ENCODE measurements at regions not wholly inside any gene's neighbourhood (a gene's known extent, or its start where the extent isn't known, plus 50 kb on each side); places are given as distances from the start of the nearest gene placed in this dataset.

DNA sequence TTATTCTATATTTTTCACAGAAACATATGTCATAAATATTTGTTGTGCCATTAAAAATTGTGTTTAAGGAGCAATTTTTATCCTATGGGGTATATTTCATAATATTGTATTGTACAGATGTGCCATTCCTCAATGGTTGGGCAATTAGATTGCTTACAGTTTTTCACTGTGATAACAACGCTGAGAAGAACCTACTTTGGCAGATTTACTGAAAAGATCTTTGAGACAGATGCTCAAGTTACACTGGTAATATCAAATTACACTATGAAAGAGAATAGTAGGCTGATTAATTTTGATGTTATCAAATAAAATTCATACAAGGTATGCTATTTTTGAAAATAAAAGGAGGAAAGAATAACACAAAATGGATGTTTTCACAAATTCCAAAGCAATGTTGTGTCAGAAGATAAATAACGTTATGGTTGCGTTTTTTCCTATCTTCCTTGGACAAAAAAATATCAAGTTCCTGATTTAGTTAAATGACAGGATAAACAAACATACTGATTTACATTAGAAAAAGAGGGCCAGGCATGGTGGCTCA, 335.1 kb upstream of the ZNF521 start:
- no peak overlapping the region for H3K4me3 Mint-ChIP-seq (ENCODE audit: unreplicated experiment)
- H3K4me1 Mint-ChIP-seq (ENCODE audit: unreplicated experiment): no peaks in the 10 kb centered on the region
- H3K27ac Mint-ChIP-seq (ENCODE audit: unreplicated experiment): no peak overlapping the region
- H3K36me3 Mint-ChIP-seq (ENCODE audit: low read depth, unreplicated experiment): no peaks in the 10 kb centered on the region
- no peak for DNase-seq (ENCODE audit: low spot score)
- TF ChIP-seq, protein P1, sequence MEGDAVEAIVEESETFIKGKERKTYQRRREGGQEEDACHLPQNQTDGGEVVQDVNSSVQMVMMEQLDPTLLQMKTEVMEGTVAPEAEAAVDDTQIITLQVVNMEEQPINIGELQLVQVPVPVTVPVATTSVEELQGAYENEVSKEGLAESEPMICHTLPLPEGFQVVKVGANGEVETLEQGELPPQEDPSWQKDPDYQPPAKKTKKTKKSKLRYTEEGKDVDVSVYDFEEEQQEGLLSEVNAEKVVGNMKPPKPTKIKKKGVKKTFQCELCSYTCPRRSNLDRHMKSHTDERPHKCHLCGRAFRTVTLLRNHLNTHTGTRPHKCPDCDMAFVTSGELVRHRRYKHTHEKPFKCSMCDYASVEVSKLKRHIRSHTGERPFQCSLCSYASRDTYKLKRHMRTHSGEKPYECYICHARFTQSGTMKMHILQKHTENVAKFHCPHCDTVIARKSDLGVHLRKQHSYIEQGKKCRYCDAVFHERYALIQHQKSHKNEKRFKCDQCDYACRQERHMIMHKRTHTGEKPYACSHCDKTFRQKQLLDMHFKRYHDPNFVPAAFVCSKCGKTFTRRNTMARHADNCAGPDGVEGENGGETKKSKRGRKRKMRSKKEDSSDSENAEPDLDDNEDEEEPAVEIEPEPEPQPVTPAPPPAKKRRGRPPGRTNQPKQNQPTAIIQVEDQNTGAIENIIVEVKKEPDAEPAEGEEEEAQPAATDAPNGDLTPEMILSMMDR (IDR thresholded peaks at IDR 0.05; ENCODE audit: unreplicated experiment): no peak
- no peaks in the 10 kb centered on the region for H3K27me3 Mint-ChIP-seq (ENCODE audit: unreplicated experiment)
- no peaks in the 10 kb centered on the region for H3K9me3 Mint-ChIP-seq (ENCODE audit: unreplicated experiment)

GRCh38 chr18:25685088-25685487, 333.1 kb upstream of the ZNF521 start:
- Mint-ChIP-seq H3K36me3 (ENCODE audit: low read depth, unreplicated experiment) (no peaks in the 10 kb centered on the region), H3K4me3 (ENCODE audit: unreplicated experiment) (no peak overlapping the region), H3K27me3 (ENCODE audit: unreplicated experiment) (no peaks in the 10 kb centered on the region), H3K9me3 (ENCODE audit: unreplicated experiment) (no peaks in the 10 kb centered on the region), H3K27ac (ENCODE audit: unreplicated experiment) (no peak overlapping the region), H3K4me1 (ENCODE audit: unreplicated experiment) (no peaks in the 10 kb centered on the region)
- no peak for DNase-seq (ENCODE audit: low spot score)
- TF ChIP-seq, protein P1 (IDR thresholded peaks at IDR 0.05; ENCODE audit: unreplicated experiment): no peak

DNA sequence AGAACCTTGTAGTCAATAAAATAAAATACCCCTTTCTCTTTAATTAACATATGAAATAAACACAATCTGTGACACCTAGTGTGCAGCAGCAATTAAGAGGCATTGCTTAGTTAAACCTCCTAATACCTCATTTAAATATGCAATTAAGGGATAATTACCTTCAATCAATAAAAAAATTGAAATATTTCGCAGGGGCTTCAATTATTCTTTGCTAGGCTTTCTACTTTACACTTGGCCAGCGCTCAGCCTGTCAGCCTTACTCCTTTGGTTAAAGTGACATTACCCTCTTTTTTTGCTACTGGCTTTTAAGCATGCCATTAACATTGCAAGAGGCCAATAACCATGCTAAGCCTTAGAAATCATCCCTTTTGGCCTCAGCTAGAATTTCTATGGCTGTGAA, 327.5 kb upstream of the ZNF521 start:
- no peak for DNase-seq (ENCODE audit: low spot score)
- H3K9me3 Mint-ChIP-seq (ENCODE audit: unreplicated experiment): no peaks in the 10 kb centered on the region
- H3K27ac Mint-ChIP-seq (ENCODE audit: unreplicated experiment): no peak overlapping the region
- no peaks in the 10 kb centered on the region for H3K36me3 Mint-ChIP-seq (ENCODE audit: low read depth, unreplicated experiment)
- no peaks in the 10 kb centered on the region for H3K27me3 Mint-ChIP-seq (ENCODE audit: unreplicated experiment)
- H3K4me3 Mint-ChIP-seq (ENCODE audit: unreplicated experiment): no peak overlapping the region
- TF ChIP-seq, protein P1 (IDR thresholded peaks at IDR 0.05; ENCODE audit: unreplicated experiment): no peak
- H3K4me1 Mint-ChIP-seq (ENCODE audit: unreplicated experiment): peaks cover 14% of the 10 kb centered on the region

DNA sequence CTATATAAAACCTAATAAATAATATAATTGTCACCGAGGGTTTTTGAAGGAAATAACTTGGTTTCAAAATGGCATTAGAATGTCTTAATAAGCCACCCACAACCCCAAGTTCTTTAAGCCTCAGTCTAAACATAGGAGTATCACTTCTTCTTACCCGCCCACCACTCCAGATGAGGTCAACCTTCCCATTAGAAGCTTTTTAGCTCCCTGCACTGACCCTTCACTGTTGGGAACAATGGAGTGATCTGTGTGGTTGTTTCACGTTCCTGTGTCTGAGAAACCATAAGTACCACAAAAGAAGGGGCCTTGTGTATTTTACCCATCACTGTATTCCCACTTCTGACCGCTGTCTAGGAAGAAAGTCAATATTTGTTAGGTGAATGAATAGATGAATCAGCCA, 326.3 kb upstream of the ZNF521 start:
- TF ChIP-seq, protein P1 (IDR thresholded peaks at IDR 0.05; ENCODE audit: unreplicated experiment): no peak
- Mint-ChIP-seq H3K9me3 (ENCODE audit: unreplicated experiment) (no peaks in the 10 kb centered on the region), H3K4me1 (ENCODE audit: unreplicated experiment) (peaks cover 14% of the 10 kb centered on the region), H3K27ac (ENCODE audit: unreplicated experiment) (no peak overlapping the region), H3K4me3 (ENCODE audit: unreplicated experiment) (no peak overlapping the region), H3K36me3 (ENCODE audit: low read depth, unreplicated experiment) (no peaks in the 10 kb centered on the region), H3K27me3 (ENCODE audit: unreplicated experiment) (no peaks in the 10 kb centered on the region)
- no peak for DNase-seq (ENCODE audit: low spot score)

- TF ChIP-seq, protein P1 (IDR thresholded peaks at IDR 0.05; ENCODE audit: unreplicated experiment): no peak
- H3K27me3 Mint-ChIP-seq (ENCODE audit: unreplicated experiment): no peaks in the 10 kb centered on the region
- H3K27ac Mint-ChIP-seq (ENCODE audit: unreplicated experiment): no peak overlapping the region
- peaks cover 14% of the 10 kb centered on the region for H3K4me1 Mint-ChIP-seq (ENCODE audit: unreplicated experiment)
- no peaks in the 10 kb centered on the region for H3K36me3 Mint-ChIP-seq (ENCODE audit: low read depth, unreplicated experiment)
- H3K9me3 Mint-ChIP-seq (ENCODE audit: unreplicated experiment): no peaks in the 10 kb centered on the region
- no peak overlapping the region for H3K4me3 Mint-ChIP-seq (ENCODE audit: unreplicated experiment)
- DNase-seq (ENCODE audit: low spot score): no peak
Measured at GRCh38 chr18:25675123-25675850, 323.3 kb upstream of the ZNF521 start.
